Neural cell (in vitro differentiated cells): ENCODE measurements at regions not wholly inside any gene's neighbourhood (a gene's known extent, or its start where the extent isn't known, plus 50 kb on each side); places are given as distances from the start of the nearest gene placed in this dataset.

Source experiments
- H2AFZ ChIP-seq: fragments of 200-600, 300-800 bp; sonication (generic), shearing (Covaris generic); 2 replicates; pipeline ENCODE4 v1.6.0; 2014; ENCODE audit warnings: low read depth, mild to moderate bottlenecking, antibody characterized with exemption, low read length, moderate library complexity
- H3F3A ChIP-seq: fragments of 200-600 bp; shearing (Covaris generic); 2 replicates; pipeline ENCODE4 v1.6.1; 2016; ENCODE audit warnings: mild to moderate bottlenecking, moderate library complexity, mixed read lengths, antibody characterized with exemption, low read length; ENCODE audit not compliant: insufficient read depth, poor library complexity, severe bottlenecking
- H3K27ac ChIP-seq: fragments of 200-600, 300-800 bp; sonication (generic), shearing (Covaris generic); 2 replicates; pipeline ENCODE4 v1.5.1; 2014; ENCODE audit warnings: mild to moderate bottlenecking, low read length, moderate library complexity
- H3K27me3 ChIP-seq: fragments of 300-800, 200-600 bp; sonication (generic), shearing (Covaris generic); 2 replicates; pipeline ENCODE4 v1.6.0; 2014; ENCODE audit warnings: mild to moderate bottlenecking, low read depth, low read length, moderate library complexity; ENCODE audit not compliant: insufficient read depth
- H3K36me3 ChIP-seq: fragments of 300-800, 200-600 bp; sonication (generic), shearing (Covaris generic); 2 replicates; pipeline ENCODE4 v1.5.1; 2014; ENCODE audit warnings: mild to moderate bottlenecking, antibody characterized with exemption, low read length, moderate library complexity; ENCODE audit not compliant: insufficient read depth
- H3K4me2 ChIP-seq: fragments of 300-800, 200-600 bp; sonication (generic), shearing (Covaris generic); 2 replicates; pipeline ENCODE4 v1.6.0; 2014; ENCODE audit warnings: mild to moderate bottlenecking, low read length
- H3K4me3 ChIP-seq: fragments of 300-800, 200-600 bp; sonication (generic), shearing (Covaris generic); 2 replicates; pipeline ENCODE4 v1.5.1; 2014; ENCODE audit warnings: mild to moderate bottlenecking, low read length, moderate library complexity
- H3K79me2 ChIP-seq: fragments of 200-600 bp; shearing (Covaris generic); replicated peaks from 2 replicates; pipeline ENCODE4 v1.6.0; 2014; ENCODE audit warnings: mild to moderate bottlenecking, low read length, moderate library complexity; ENCODE audit not compliant: insufficient read depth
- H3K9ac ChIP-seq: fragments of 300-800, 200-600 bp; sonication (generic), shearing (Covaris generic); 2 replicates; pipeline ENCODE4 v1.6.1; 2016; ENCODE audit warnings: mild to moderate bottlenecking, low read length, mixed read lengths
- H3K9me2 ChIP-seq: fragments of 200-600 bp; shearing (Covaris generic); 2 replicates; pipeline ENCODE4 v1.6.1; 2016; ENCODE audit warnings: mild to moderate bottlenecking, low read length, mixed read lengths; ENCODE audit not compliant: insufficient read depth
- H3K9me3 ChIP-seq: fragments of 200-600, 300-800 bp; sonication (generic), shearing (Covaris generic); 2 replicates; pipeline ENCODE4 v1.6.1; 2016; ENCODE audit warnings: mild to moderate bottlenecking, mixed run types, low read length, moderate library complexity, mixed read lengths
- H4K20me1 ChIP-seq: fragments of 200-600 bp; shearing (Covaris generic); 2 replicates; pipeline ENCODE4 v1.6.1; 2016; ENCODE audit warnings: mild to moderate bottlenecking, mixed run types; ENCODE audit not compliant: insufficient read depth
- CTCF ChIP-seq: fragments of 450-650 bp; IDR thresholded peaks from 2 replicates; pipeline ENCODE4 v1.5.1; 2014; ENCODE audit warnings: antibody characterized with exemption, mild to moderate bottlenecking, moderate library complexity; ENCODE audit not compliant: poor library complexity, severe bottlenecking
- EP300 ChIP-seq: fragments of 450-650 bp; conservative IDR thresholded peaks from 2 replicates; pipeline ENCODE4 v1.6.1; 2014; ENCODE audit warnings: antibody characterized with exemption, mild to moderate bottlenecking, moderate library complexity; ENCODE audit not compliant: poor library complexity, severe bottlenecking
- EZH2 ChIP-seq: fragments of 200-600, 300-800 bp; shearing (Covaris generic), sonication (generic); IDR thresholded peaks from 2 replicates; pipeline ENCODE4 v1.6.1; 2014; ENCODE audit warnings: antibody characterized with exemption, low read length, borderline replicate concordance, mild to moderate bottlenecking; ENCODE audit not compliant: insufficient read depth, poor library complexity, severe bottlenecking
- MXI1 ChIP-seq: fragments of 450-650 bp; conservative IDR thresholded peaks from 2 replicates; pipeline ENCODE4 v1.6.1; 2014; ENCODE audit warnings: antibody characterized with exemption, mild to moderate bottlenecking; ENCODE audit not compliant: poor library complexity, severe bottlenecking
- POLR2AphosphoS5 ChIP-seq: IDR thresholded peaks from 2 replicates; pipeline ENCODE4 v1.6.1; 2012
- RAD21 ChIP-seq: fragments of 450-650 bp; conservative IDR thresholded peaks from 2 replicates; pipeline ENCODE4 v1.6.1; 2014; ENCODE audit warnings: antibody characterized with exemption, mild to moderate bottlenecking, moderate library complexity
- REST ChIP-seq: IDR thresholded peaks from 2 replicates; pipeline ENCODE4 v1.6.1; 2012; ENCODE audit warnings: borderline replicate concordance
- SMC3 ChIP-seq: fragments of 450-650 bp; conservative IDR thresholded peaks from 2 replicates; pipeline ENCODE4 v1.6.1; 2014; ENCODE audit warnings: antibody characterized with exemption, mild to moderate bottlenecking, moderate library complexity; ENCODE audit not compliant: poor library complexity
- TAF1 ChIP-seq: IDR thresholded peaks from 2 replicates; pipeline ENCODE4 v1.6.1; 2012; ENCODE audit warnings: low read depth

- H3K9me2 ChIP-seq, result no peaks in the 10 kb centered on the region
- no peaks in the 10 kb centered on the region for H4K20me1 ChIP-seq
- H3K4me2 ChIP-seq, result no peak overlapping the region
- H3K4me3 ChIP-seq, result no peak overlapping the region
- no peak overlapping the region for H3K27ac ChIP-seq
- H3K9me3 ChIP-seq, result no peaks in the 10 kb centered on the region
- no peaks in the 10 kb centered on the region for H3K27me3 ChIP-seq
- no peaks in the 10 kb centered on the region for H3K36me3 ChIP-seq
- H3F3A ChIP-seq, result no peaks in the 10 kb centered on the region
- H2AFZ ChIP-seq, result no peak overlapping the region
- TF ChIP-seq RAD21 (no peak), SMC3 (no peak), REST (no peak), TAF1 (no peak), MXI1 (no peak), POLR2AphosphoS5 (no peak), EZH2 (no peak), EP300 (no peak), CTCF (no peak)
- H3K9ac ChIP-seq, result no peak overlapping the region
- no peaks in the 10 kb centered on the region for H3K79me2 ChIP-seq
Observed at GRCh38 chr10:120365872-120366271, 91.2 kb upstream of the PLPP4 start.

GRCh38 chr10:120367341-120367740, 89.7 kb upstream of the PLPP4 start:
- no peak overlapping the region for H3K4me3 ChIP-seq
- H3K9me2 ChIP-seq, result no peaks in the 10 kb centered on the region
- no peak overlapping the region for H3K4me2 ChIP-seq
- H3K9me3 ChIP-seq, result no peaks in the 10 kb centered on the region
- H3K79me2 ChIP-seq, result no peaks in the 10 kb centered on the region
- H3K27me3 ChIP-seq, result no peaks in the 10 kb centered on the region
- H3K36me3 ChIP-seq, result no peaks in the 10 kb centered on the region
- no peak overlapping the region for H3K9ac ChIP-seq
- H4K20me1 ChIP-seq, result no peaks in the 10 kb centered on the region
- TF ChIP-seq POLR2AphosphoS5, result no peak
- TF ChIP-seq MXI1, result no peak
- no peak for TF ChIP-seq TAF1
- no peak for TF ChIP-seq SMC3
- no peak for TF ChIP-seq RAD21
- TF ChIP-seq CTCF, result no peak
- H3F3A ChIP-seq, result no peaks in the 10 kb centered on the region
- no peak overlapping the region for H3K27ac ChIP-seq
- no peak overlapping the region for H2AFZ ChIP-seq
